Activated T-helper 1 cell treated with anti-CD3 and anti-CD28 coated beads, Interleukin-12 subunit alpha, Interleukin-12 subunit beta, Interleukin-2, Interleukin-4 antibody, amounts not matched to agents 30 ng/mL and 10 ng/mL and 1 ng/mL, durations not matched to agents 14 hours and 24 hours and 36 hours (primary cell): ENCODE measurements at regions not wholly inside any gene's neighbourhood (a gene's known extent, or its start where the extent isn't known, plus 50 kb on each side); places are given as distances from the start of the nearest gene placed in this dataset.
"Not testable (repeated sequence)": the region's sequence is repeated elsewhere in the genome, so short reads cannot be mapped to it uniquely, and the experiment has no call there.

Source experiments
- DNase-seq: peaks from one replicate; pipeline ENCODE4 v3.0.0; 2021; ENCODE audit warnings: low spot score
- H3K27ac Mint-ChIP-seq: one replicate; pipeline ENCODE4 v1.8.0; 2021; ENCODE audit warnings: mild to moderate bottlenecking, mixed read lengths
- H3K27me3 Mint-ChIP-seq: one replicate; pipeline ENCODE4 v1.8.0; 2022; ENCODE audit warnings: mild to moderate bottlenecking, moderate library complexity, mixed read lengths; ENCODE audit not compliant: insufficient read depth
- H3K36me3 Mint-ChIP-seq: one replicate; pipeline ENCODE4 v1.8.0; 2021; ENCODE audit warnings: low read depth, mixed read lengths
- H3K4me1 Mint-ChIP-seq: one replicate; pipeline ENCODE4 v1.8.0; 2021; ENCODE audit warnings: low read depth, mixed read lengths
- H3K4me3 Mint-ChIP-seq: one replicate; pipeline ENCODE4 v1.8.0; 2021; ENCODE audit warnings: mild to moderate bottlenecking, moderate library complexity, mixed read lengths
- H3K9me3 Mint-ChIP-seq: one replicate; pipeline ENCODE4 v1.8.0; 2021; ENCODE audit warnings: mixed read lengths
- intact Hi-C: fragments of 100-400 bp; cut with micrococcal nuclease; formaldehyde crosslinking; loops from one replicate; pipeline ENCODE4 v1.15.1; 2024

DNA sequence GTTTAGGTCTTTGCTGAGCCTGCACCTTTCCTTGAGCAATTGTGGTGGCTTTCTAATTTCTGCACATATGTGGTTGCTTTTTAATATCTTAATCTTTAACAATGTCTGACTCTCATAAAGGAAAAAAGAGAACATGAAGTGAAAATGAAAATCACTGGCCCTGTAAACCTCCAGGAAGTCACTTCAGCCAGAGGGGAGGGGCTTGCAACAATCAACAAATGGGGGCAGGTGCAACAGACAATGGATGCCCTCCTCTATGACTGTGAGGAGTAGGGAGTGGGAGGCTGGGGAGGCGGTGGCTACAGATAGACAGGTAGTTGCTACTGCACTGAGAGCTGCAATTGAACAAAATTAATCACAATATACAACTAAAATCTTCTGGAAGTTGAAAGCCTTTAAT lies 1377.4 kb downstream of the XPNPEP1 start:
- H3K4me1 Mint-ChIP-seq, result no peaks in the 10 kb centered on the region
- no peaks in the 10 kb centered on the region for H3K36me3 Mint-ChIP-seq
- H3K27ac Mint-ChIP-seq, result no peak overlapping the region
- H3K9me3 Mint-ChIP-seq, result no peaks in the 10 kb centered on the region
- peaks cover 2% of the 10 kb centered on the region for H3K27me3 Mint-ChIP-seq
- DNase-seq, result no peak
- intact Hi-C loops, result loop anchor here (5.0 to 10.0 kb wide), 2 partner anchors 1306 to 1921 kb away; no protein-coding TSS in a partner anchor
- H3K4me3 Mint-ChIP-seq, result no peak overlapping the region

GRCh38 chr10:108544500-108545120 lies 1378.7 kb downstream of the XPNPEP1 start:
- H3K4me1 Mint-ChIP-seq, result no peaks in the 10 kb centered on the region
- no peak overlapping the region for H3K4me3 Mint-ChIP-seq
- intact Hi-C loops, result loop anchor here (5.0 to 10.0 kb wide), 2 partner anchors 1308 to 1920 kb away; no protein-coding TSS in a partner anchor
- H3K36me3 Mint-ChIP-seq, result no peaks in the 10 kb centered on the region
- no peak overlapping the region for H3K27ac Mint-ChIP-seq
- no peaks in the 10 kb centered on the region for H3K9me3 Mint-ChIP-seq
- peaks cover 2% of the 10 kb centered on the region for H3K27me3 Mint-ChIP-seq
- DNase-seq, result peak; percentile 5

DNA sequence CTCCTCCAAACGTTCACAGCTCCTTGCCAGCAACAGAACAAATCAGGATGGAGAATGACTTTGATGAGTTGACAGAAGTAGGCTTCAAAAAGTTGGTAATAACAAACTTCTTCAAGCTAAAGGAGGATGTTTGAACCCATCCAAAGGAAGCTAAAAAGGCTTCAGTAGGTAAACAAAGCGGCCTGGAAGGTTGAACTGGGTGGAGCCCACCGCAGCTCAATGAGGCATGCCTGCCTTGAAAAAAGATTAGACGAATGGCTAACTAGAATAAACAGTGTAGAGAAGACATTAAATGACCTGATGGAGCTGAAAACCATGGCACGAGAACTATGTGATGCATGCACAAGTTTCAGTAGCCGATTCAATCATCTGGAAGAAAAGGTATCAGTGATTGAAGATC lies 1369.0 kb upstream of the SORCS1 start:
- H3K27me3 Mint-ChIP-seq, DNase-seq, H3K4me3 Mint-ChIP-seq, H3K9me3 Mint-ChIP-seq, H3K27ac Mint-ChIP-seq, H3K4me1 Mint-ChIP-seq, intact Hi-C loops, H3K36me3 Mint-ChIP-seq: not testable (repeated sequence)

- no peaks in the 10 kb centered on the region for H3K4me1 Mint-ChIP-seq
- no peaks in the 10 kb centered on the region for H3K27me3 Mint-ChIP-seq
- intact Hi-C loops, result no loop called here
- peaks cover 3% of the 10 kb centered on the region for H3K9me3 Mint-ChIP-seq
- no peak for DNase-seq
- no peak overlapping the region for H3K4me3 Mint-ChIP-seq
- H3K36me3 Mint-ChIP-seq, result no peaks in the 10 kb centered on the region
- no peak overlapping the region for H3K27ac Mint-ChIP-seq
These were observed 1358.7 kb upstream of the SORCS1 start for GRCh38 chr10:108523016-108523800.

DNA sequence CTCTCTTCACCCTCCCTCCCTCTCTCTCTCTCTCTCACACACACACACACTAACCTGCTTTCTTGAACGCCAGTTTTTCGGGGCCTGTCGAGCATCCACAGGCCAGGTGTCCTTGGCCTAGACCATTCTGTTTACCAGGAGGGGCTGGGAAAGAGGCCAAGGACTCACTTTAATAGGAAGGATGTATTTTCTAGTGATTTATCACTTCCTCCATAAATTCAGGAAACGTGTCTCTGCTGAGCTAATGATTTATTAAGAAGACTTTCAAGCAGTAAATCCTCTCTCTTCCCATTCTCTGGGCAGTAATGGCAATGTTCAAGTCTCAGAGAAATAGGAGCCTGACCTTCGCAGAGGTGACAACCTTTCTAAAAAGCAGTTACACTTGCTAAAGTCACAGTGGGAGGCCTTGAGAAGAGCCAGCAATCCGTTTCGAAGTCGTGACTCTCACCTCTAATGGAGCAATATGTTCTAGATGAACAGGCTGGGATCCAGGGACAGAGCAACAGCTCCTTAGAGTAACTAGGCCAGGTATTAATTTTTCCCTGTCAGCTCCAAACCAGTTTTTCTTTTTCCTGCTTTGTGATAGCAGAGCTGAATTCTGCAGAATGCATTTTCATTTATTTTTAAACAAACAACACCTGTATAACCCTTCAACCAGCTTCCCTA lies 1357.5 kb upstream of the SORCS1 start:
- no peak for DNase-seq
- intact Hi-C loops, result no loop called here
- Mint-ChIP-seq H3K4me3 (no peak overlapping the region), H3K36me3 (no peaks in the 10 kb centered on the region), H3K27ac (no peak overlapping the region), H3K4me1 (no peaks in the 10 kb centered on the region), H3K9me3 (peaks cover 7% of the 10 kb centered on the region), H3K27me3 (no peaks in the 10 kb centered on the region)

DNA sequence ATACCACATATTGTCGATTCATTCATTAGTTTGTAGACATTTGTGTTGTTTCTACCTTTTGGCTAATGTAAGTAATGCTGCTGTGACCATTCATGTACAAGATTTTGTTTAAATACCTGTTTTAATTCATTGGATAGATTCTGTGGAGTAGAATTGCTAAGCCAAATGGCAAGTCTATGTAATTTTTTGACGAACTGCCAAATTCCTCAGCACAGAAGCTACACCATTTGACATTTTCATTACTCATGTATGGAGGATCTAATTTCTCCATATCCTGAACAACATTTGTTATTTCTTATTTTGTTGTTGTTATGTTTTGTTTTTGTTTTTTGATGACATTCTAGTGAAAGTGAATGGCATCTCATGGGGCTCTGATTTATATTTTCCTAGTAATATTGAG lies 1351.3 kb upstream of the SORCS1 start:
- Mint-ChIP-seq H3K4me1 (no peaks in the 10 kb centered on the region), H3K9me3 (peaks cover 10% of the 10 kb centered on the region), H3K4me3 (no peak overlapping the region), H3K36me3 (no peaks in the 10 kb centered on the region), H3K27ac (no peak overlapping the region), H3K27me3 (no peaks in the 10 kb centered on the region)
- intact Hi-C loops, result no loop called here
- no peak for DNase-seq

DNA sequence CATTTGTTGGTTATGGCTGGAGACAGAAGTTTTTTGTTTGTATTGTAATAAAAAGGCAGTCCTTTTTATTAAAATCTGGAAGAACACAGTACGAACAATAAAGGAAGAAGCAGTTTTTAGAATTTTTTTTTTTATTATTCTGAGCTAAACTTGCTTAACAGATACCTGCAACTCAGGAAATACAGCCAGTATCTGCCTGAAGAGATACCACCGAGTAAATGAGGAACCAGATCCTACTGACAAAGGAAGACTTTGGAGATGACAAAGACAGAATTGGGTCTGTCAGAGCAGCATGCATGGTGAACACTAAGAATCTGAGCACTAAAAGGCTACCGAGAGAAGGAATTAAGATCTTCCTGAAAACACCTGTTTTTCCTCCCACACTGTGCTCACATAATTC lies 1335.9 kb upstream of the SORCS1 start:
- Mint-ChIP-seq H3K27ac (no peak overlapping the region), H3K36me3 (no peaks in the 10 kb centered on the region), H3K4me1 (no peaks in the 10 kb centered on the region), H3K27me3 (no peaks in the 10 kb centered on the region), H3K4me3 (no peak overlapping the region), H3K9me3 (peaks cover 30% of the 10 kb centered on the region)
- intact Hi-C loops, result no loop called here
- DNase-seq, result no peak

- no peaks in the 10 kb centered on the region for H3K36me3 Mint-ChIP-seq
- H3K27me3 Mint-ChIP-seq, result no peaks in the 10 kb centered on the region
- H3K27ac Mint-ChIP-seq, result no peak overlapping the region
- intact Hi-C loops, result no loop called here
- H3K4me1 Mint-ChIP-seq, result no peaks in the 10 kb centered on the region
- H3K9me3 Mint-ChIP-seq, result peaks cover 22% of the 10 kb centered on the region
- H3K4me3 Mint-ChIP-seq, result no peak overlapping the region
- no peak for DNase-seq
These were observed 1331.6 kb upstream of the SORCS1 start for GRCh38 chr10:108496106-108496505.

DNA sequence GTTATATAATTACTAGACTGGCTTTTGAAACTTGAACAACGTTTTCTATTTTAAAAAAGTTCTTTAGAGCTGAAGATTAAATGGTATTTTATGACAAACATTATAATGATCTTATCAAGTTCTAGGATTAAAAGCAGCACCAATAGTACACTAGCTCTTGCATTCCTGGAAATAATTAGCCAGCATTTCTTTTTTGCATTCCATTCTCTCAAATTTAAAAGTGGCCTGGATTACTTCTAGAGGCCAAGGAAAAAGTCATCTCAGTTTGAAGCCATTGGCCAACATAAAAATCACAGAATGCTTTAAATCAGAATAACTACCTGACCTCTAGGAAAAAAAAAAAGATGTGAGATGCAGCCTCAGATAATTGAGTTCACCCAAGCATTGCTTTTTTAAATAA lies 1326.4 kb upstream of the SORCS1 start:
- Mint-ChIP-seq H3K27ac (no peak overlapping the region), H3K36me3 (no peaks in the 10 kb centered on the region), H3K4me3 (no peak overlapping the region), H3K9me3 (peaks cover 14% of the 10 kb centered on the region), H3K27me3 (no peaks in the 10 kb centered on the region), H3K4me1 (no peaks in the 10 kb centered on the region)
- DNase-seq, result no peak
- intact Hi-C loops, result no loop called here

DNA sequence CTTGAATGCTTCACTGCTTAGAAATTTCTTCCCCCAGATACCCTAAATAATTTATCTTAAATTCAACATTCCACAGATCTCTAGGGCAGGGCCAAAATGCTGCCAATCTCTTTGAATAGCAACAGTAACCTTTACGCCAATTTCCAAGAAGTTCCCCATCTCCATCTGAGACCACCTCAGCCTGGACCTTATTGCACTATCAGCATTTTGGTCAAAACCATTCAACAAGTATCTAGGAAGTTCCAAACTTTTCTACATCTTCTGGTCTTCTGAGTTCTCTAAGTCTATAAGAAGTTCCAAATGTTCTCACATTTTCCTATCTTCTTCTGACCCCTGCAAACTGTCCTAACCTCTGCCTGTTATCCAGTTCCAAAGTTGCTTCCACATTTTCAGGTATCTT lies 1306.9 kb upstream of the SORCS1 start:
- Mint-ChIP-seq H3K4me1 (no peaks in the 10 kb centered on the region), H3K27me3 (peaks cover 6% of the 10 kb centered on the region), H3K9me3 (peaks cover 7% of the 10 kb centered on the region), H3K27ac (no peak overlapping the region), H3K4me3 (no peak overlapping the region), H3K36me3 (no peaks in the 10 kb centered on the region)
- no peak for DNase-seq
- intact Hi-C loops, result no loop called here

- Mint-ChIP-seq H3K4me1 (no peaks in the 10 kb centered on the region), H3K27me3 (peaks cover 6% of the 10 kb centered on the region), H3K9me3 (peaks cover 7% of the 10 kb centered on the region), H3K27ac (no peak overlapping the region), H3K36me3 (no peaks in the 10 kb centered on the region), H3K4me3 (no peak overlapping the region)
- no peak for DNase-seq
- intact Hi-C loops, result no loop called here
These were observed 1305.4 kb upstream of the SORCS1 start for GRCh38 chr10:108469940-108470339.

DNA sequence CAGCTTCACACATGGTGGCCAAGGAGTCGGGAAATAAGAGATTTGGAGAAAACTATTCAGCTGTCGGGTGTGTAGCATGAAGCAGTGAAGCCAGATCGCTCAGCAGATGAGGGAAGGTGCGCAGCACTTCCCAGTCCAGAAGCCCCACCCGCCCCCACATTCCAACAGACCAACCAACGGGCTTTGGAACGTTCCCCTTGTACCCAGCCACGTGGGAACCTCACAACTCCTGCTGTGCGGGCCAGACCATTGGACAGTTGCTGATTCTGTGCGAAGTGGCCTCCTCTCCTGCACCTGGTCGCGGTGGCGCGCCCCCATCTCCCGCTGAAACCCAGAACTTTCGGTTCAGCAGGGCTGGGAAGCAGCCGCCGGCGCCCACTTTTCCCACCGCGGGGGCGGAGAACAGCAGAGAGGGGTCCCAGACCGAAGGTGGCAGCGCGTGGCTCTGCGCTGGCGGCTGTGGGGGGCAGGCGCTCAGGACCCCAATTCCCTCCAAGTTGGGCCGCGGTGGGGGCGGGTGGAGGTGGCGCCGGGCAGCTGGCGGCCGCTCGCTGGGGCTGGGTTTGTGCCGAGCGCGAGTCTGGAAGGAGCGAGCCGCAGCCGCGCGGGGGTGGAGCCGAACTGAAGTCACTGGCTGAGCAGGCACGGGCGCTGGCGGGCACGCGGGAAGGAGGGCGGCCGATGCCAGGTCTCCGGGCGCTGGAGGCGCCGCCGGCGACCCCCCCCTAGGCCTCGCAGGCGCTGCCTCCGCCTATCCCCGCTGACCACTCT lies 1301.5 kb upstream of the SORCS1 start:
- Mint-ChIP-seq H3K27me3 (peaks cover 6% of the 10 kb centered on the region), H3K4me3 (no peak overlapping the region), H3K9me3 (peaks cover 7% of the 10 kb centered on the region), H3K4me1 (no peaks in the 10 kb centered on the region), H3K36me3 (no peaks in the 10 kb centered on the region), H3K27ac (no peak overlapping the region)
- DNase-seq, result no peak
- intact Hi-C loops, result no loop called here

DNA sequence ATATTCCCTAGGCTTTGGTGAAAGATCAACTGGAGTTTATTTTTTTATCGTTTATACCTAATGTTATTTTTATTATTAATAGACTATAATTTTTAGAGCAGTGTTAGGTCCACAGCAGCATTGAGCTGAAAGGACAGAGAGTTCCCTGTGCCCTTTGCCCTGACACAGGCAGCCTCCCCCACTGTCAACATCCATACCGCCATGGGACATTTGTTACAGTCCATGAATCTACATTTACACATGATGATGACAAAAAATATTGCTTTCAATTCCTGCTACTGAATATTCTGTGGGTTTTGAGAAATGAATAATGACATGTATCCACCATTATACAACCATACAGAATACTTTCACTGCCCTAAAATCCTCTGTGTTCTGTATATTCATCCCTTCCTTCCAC lies 1297.5 kb upstream of the SORCS1 start:
- no peaks in the 10 kb centered on the region for H3K36me3 Mint-ChIP-seq
- no peaks in the 10 kb centered on the region for H3K4me1 Mint-ChIP-seq
- peaks cover 5% of the 10 kb centered on the region for H3K27me3 Mint-ChIP-seq
- H3K9me3 Mint-ChIP-seq, result no peaks in the 10 kb centered on the region
- intact Hi-C loops, result no loop called here
- no peak overlapping the region for H3K4me3 Mint-ChIP-seq
- no peak for DNase-seq
- H3K27ac Mint-ChIP-seq, result no peak overlapping the region
